ENCODE measurements at regions not wholly inside any gene's neighbourhood (a gene's known extent, or its start where the extent isn't known, plus 50 kb on each side); places are given as distances from the start of the nearest gene placed in this dataset.

- TF ChIP-seq GABPA (IDR thresholded peaks at IDR 0.05; ENCODE audit: borderline replicate concordance, insufficient read depth, low read length) (no peak), ASH2L (IDR thresholded peaks at IDR 0.05; ENCODE audit: low read length) (no peak), CTCF (IDR thresholded peaks at IDR 0.05; ENCODE audit: control extremely low read depth in 1 of 3, insufficient read depth in 1 of 3, low read depth in 1 of 3, low read length in 3 of 3) (no peak), BRCA1 (IDR thresholded peaks at IDR 0.05; ENCODE audit: low read depth, low read length) (no peak)
Observed at GRCh38 chr2:520663-521340, 156.4 kb downstream of the TMEM18 start (continued).
